ENCODE measurements at regions not wholly inside any gene's neighbourhood (a gene's known extent, or its start where the extent isn't known, plus 50 kb on each side); places are given as distances from the start of the nearest gene placed in this dataset.

DNA sequence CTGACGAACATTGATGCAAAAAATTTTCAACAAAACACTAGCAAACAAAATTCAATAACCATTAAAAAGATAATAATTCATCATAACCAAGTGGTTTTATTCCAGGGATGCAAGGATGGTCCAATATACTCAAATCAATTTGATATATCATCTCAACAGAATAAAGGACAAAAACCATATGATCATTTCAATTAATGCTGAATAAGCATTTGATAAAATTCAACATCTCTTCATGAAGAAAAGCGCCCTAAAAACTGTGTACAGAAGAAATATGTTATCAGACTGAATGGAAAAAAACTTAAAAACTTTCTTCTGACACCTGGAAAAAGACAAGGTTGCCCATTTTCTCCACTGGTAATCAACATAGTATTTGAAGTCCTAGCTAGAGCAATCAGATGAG is 720.3 kb upstream of the RGMB start:
- no peak for DNase-seq (ENCODE audit: low spot score)
- in situ Hi-C loops (cut with HindIII; ENCODE audit: low sequenced_read_pairs), result no loop called here

DNA sequence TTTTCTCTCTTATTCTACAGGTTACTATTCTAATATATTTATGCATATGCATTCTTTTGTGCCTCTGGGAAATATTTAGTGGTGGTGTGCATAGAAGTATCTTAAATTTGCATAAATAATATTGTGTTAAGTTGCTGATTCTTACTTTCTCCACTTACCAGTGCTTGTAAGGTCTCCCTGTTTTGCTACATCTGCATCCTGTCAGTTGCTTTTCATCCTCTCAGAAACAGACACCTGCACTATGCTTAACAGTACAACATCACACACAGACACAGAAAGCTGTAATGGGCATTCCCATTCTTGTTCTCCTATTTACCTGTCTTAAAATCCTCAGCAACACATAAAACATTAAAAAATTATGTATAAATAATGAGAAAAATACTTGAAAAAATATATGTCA is 713.3 kb upstream of the RGMB start:
- in situ Hi-C loops (cut with HindIII; ENCODE audit: low sequenced_read_pairs), result no loop called here
- no peak for DNase-seq (ENCODE audit: low spot score)

DNA sequence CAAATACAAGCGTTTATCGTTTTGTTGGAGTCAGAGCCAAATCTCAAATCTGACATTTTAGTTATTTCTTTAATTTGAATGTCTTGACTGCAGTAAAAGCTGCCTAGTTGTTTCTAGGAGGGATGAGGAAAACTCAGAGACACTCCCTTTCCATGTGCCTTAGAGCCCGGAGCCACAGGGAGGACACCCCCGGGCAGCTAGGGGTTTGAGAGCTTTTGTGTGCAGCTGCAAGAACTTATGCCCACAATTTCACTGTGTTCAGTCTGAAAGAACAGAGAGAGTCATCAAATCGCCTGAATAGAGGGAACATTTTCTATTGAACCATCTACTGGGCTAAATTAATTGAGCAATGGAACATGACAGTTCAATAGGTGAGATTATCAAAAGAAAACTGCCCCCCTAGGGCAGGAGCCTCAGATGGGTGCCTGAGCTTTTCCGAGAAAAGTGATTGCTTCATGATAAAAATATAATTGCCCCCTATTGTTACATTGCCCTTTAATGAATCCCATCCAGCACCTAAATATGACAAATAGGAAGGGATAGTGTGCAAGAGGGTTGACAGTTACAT is 709.3 kb upstream of the RGMB start:
- no peak for DNase-seq (ENCODE audit: low spot score)
- in situ Hi-C loops (cut with HindIII; ENCODE audit: low sequenced_read_pairs), result no loop called here

DNA sequence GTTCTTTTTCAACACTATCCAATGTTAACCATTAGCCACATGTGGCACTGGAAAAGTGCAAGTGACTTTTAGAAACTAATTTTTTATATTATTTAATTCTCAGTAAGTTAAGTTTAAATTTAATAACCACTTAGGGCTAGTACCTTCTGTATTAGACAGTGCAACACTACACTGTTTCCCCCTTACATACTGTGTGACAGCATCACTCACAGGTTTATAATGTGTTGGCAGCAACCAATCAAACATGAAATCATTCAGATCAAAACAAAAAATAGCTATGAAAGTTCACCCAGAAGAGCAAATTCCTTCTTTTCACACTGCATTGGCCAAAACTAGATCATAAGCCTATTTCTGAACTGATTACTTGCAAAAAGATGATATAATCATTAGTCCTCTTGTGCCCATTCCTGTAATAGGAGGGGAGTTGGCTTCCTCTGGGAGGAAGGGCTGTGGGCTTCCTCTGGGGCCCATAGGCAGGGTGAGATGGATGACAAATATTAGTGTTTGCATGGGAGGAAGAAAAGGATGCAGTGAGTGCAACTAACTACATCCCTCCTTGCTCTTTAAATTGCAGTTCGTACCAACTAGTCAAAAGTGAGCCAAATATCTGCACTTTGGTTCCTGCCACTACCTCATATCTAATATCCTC is 708.1 kb upstream of the RGMB start:
- in situ Hi-C loops (cut with HindIII; ENCODE audit: low sequenced_read_pairs), result no loop called here
- DNase-seq (ENCODE audit: low spot score), result no peak

DNA sequence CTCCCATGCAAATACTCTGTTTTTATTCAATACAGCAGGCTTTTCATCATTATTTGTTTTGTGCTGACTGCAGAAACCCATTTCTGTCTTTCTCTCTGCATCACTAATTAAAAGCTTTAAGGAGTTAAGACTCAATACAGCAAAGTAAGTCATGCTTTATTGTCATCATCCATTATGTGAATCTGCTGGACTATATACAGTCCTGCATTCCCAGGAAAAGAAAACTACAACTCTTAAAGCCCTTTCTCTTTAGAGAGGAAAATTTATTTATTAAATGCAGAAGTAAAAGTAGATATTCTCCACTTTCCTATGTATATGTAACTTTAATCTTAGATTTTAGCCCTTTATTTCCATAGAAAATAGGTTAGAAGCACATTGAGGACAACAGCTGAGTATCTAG is 706.6 kb upstream of the RGMB start:
- DNase-seq (ENCODE audit: low spot score), result no peak
- in situ Hi-C loops (cut with HindIII; ENCODE audit: low sequenced_read_pairs), result no loop called here

DNA sequence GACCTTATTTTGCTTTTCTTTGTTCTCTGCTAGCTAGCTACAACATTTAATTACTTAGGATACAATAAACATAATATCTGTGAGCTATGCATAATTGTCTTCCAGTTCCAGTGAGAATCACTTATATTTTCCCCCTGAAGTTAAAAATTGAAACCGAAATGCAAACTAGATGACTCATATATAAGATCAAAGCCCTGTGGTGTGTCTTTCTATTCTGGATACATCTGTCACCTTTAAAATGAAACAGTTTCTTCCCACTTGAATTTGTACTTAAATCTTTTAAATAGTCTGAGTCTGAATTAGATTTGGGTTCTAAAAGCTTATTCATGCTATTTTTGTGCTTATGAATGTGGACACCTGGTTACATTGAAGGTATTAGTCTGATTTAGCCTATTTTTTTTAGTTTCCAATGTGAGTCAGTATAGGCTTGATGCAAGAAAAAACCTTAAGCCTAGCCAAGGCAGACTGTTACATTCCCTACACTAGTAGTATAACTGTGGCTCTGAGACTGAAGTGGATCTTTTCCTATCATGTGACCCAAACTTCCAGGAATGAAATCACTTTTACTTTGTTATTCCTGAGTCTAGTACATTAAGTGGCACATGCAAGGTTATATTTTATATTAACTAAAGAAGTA is 703.5 kb upstream of the RGMB start:
- in situ Hi-C loops (cut with HindIII; ENCODE audit: low sequenced_read_pairs), result no loop called here
- DNase-seq (ENCODE audit: low spot score), result no peak

DNA sequence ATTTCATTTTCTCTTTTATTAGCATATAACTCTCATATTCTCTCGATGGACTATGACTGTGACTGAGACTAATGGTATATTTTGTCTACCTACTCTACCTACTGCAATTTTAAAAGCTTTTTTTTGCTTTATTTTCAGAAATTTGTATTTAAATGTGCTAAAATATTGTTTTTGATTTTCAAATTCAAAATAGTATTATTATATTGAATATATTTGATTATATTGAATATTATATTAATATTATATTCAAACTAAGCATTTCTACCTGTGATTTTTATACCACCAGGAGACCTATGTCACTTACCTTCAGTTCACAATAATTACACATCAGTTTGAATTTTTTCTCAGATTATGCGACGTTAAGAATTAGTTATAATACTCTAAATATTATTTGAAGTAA is 700.5 kb upstream of the RGMB start:
- no peak for DNase-seq (ENCODE audit: low spot score)
- in situ Hi-C loops (cut with HindIII; ENCODE audit: low sequenced_read_pairs), result no loop called here

DNA sequence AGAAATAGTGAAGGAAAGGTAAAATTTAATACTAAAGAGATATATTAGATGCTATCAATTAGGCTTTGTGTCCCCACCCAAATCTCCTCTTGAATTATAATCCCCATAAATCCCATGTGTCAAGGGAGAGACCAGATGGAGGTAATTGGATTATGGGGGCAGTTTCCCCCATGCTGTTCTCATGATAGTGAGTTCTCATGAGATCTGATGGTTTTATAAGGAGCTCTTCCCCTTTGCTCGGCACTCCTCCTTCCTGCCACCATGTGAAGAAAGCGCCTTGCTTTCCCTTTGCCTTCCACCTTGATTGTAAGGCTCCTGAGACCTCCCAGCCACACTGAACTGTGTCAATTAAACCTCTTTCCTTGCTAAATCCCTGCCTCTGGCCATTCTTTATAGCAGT is 697.0 kb upstream of the RGMB start:
- in situ Hi-C loops (cut with HindIII; ENCODE audit: low sequenced_read_pairs), result no loop called here
- no peak for DNase-seq (ENCODE audit: low spot score)

DNA sequence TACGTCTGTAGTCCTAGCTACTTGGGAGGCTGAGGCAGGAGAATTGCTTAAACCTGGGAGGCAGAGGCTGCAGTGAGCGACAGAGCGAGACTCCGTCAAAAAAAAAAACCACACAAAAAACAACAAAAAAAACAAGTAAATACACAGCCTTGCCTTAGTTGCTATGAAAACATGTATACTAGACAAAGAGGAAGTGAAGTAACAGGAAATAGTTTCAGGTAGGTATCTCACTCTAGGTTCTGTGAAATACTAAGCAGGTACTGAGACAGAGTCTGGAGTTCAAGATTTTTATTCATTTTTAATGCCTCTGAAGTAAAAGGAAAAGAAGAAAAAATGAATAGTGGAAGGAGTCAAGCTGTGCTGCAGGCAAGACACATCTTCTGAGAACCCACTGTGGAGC is 687.9 kb upstream of the RGMB start:
- in situ Hi-C loops (cut with HindIII; ENCODE audit: low sequenced_read_pairs), result no loop called here
- DNase-seq (ENCODE audit: low spot score), result no peak

DNA sequence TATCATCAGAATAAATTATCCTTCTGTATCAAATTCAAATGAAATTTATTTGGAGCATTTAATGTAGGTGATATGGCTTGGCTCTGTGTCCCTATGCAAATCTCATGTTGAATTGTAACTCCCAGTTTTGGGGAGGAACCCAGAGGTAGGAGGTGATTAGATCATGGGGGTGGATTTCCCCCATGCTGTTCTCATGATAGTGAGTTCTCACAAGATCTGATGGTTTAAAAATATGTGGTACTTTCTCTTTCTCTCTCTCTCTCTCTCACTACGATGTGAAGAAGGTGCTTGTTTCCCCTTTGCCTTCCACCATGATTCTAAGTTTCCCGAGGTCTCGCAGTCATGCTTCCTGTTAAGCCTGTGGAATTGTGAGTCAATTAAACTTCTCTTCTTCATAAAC is 678.4 kb upstream of the RGMB start:
- no peak for DNase-seq (ENCODE audit: low spot score)
- in situ Hi-C loops (cut with HindIII; ENCODE audit: low sequenced_read_pairs), result no loop called here

DNA sequence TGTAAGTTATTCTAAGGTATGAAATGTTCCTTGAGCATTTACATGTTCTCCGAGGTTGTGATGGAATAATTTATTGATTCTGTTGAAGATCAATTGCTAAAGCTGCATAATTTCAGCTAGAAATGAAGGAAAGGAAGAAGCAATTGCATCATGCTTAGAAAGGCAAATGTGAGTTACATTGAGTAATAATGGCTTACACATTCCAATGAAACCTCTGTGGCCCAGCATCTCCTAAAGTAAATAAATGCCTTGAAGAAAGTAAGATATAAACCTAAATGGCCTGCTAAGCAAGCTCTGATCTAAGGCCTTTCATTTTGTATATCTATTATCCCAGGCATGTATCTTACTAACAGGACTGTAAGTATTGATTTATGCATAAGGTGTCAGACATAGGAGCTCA is 677.3 kb upstream of the RGMB start:
- in situ Hi-C loops (cut with HindIII; ENCODE audit: low sequenced_read_pairs), result no loop called here
- no peak for DNase-seq (ENCODE audit: low spot score)

DNA sequence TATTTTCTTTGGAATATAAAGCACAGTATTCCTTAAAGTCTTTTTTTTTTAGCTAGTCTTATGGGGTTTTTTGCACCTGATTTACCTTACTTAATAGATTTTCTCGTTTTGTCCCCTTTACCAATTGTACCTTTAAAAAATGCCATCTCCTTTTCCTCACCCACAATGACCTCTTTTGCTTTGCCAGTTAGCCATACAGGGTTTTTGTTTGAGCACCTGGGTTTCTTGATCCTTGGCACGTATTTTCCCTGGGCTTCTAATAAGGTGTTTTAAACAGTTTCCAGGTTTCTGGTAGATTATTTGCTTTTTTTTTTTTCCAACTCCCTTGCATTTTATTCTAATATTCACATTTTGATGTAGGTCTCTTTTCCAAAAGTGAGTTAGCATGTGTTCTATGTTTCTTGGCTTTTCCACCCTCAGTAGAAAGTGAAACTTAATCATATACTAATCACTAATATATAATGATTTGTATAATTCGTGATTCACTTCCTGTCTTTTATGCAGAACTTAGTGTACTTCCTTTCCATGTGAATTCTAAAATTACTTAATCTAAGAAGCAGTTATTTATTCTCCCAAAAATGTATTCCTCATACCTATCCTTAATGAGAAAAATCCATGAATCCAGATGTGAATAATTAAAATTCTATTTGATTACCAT is 673.9 kb upstream of the RGMB start:
- in situ Hi-C loops (cut with HindIII; ENCODE audit: low sequenced_read_pairs), result no loop called here
- no peak for DNase-seq (ENCODE audit: low spot score)

DNA sequence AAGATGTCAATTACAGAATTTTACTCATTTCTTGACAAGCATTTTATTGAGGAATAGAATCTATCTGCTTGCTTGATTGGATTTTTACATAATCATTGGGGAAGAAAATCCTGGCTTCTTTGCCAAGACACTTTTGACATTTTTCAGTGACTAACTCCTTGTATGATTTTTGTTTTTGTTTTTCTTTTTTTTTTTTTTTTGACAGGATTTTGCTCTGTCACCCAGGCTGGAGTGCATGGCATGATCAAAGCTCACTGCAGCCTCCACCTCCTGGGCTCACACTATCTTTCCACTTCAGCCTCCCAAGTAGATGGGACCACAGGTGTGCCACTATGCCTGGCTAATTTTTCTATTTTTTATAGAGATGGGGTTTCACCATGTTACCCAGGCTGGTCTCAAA is 672.3 kb upstream of the RGMB start:
- no peak for DNase-seq (ENCODE audit: low spot score)
- in situ Hi-C loops (cut with HindIII; ENCODE audit: low sequenced_read_pairs), result no loop called here

DNA sequence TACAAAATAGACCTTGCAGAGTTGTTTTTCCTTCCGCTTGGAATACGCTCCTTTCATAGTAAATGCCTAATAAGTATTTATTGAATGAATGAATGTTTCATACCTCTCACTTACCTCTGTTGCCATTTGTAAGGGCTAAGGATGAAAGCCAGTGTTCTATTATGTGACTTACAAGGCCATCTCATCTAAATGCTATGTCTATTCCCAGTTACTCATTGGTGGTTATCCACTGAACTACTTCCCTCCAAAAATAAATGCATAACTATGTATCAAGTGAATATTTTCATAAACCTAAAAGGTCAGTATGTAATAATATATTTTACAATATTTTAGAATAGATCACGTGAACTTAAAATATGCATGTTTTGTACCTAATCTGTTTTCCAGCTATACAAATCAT is 670.5 kb upstream of the RGMB start:
- in situ Hi-C loops (cut with HindIII; ENCODE audit: low sequenced_read_pairs), result no loop called here
- no peak for DNase-seq (ENCODE audit: low spot score)

DNA sequence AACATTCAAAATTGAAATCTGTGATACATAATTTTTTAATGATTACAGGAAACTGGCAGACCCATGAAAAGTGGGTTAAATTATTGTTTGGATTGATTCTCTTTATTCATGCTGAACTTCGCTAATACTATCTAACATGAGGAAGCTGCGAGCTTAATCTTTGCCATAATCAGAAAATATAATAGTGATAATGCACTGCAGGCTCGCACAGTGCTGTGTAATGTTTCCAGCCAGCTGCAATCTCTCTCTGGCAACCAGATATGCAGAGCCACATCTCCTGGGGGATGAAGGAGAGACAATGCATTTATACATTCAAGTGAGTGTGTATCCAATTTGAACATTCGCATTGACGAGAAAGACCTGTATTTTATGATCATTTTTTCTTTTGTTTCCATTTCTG is 669.7 kb upstream of the RGMB start:
- DNase-seq (ENCODE audit: low spot score), result no peak
- in situ Hi-C loops (cut with HindIII; ENCODE audit: low sequenced_read_pairs), result no loop called here

DNA sequence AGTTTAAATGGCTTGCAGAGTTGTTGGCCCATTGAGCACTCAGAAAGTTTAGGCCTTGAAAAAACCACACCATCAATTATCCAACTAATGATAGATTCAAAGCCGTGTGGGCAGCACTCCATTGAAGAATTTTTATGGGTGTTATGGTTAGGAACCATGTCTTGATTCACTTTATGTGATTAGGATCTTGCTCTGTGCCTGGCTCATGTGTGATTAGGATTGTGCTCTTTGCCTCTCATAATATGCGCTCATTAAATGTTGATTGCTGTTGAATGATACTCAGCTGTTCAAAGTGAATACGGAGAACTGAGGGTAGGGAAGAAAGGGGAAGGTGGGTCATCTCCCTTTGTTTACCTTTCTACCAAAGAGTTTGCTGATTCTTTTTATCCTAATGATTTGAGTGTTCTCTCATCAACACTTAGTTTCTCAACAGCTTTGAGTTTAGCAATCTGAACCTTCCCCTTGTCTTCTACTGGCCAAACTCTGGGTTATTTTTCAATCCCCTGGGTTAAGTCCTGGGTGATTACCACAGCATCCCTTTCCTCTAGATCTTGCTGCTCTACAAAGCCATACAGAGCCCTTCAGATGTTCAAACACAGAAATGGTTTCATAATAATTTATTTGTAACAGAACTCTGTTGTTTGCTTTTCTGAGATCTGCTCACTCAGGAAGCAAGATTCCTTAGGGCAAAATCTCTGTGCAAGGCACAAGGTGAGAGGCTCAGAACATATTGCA is 668.8 kb upstream of the RGMB start:
- DNase-seq (ENCODE audit: low spot score), result no peak
- in situ Hi-C loops (cut with HindIII; ENCODE audit: low sequenced_read_pairs), result no loop called here

DNA sequence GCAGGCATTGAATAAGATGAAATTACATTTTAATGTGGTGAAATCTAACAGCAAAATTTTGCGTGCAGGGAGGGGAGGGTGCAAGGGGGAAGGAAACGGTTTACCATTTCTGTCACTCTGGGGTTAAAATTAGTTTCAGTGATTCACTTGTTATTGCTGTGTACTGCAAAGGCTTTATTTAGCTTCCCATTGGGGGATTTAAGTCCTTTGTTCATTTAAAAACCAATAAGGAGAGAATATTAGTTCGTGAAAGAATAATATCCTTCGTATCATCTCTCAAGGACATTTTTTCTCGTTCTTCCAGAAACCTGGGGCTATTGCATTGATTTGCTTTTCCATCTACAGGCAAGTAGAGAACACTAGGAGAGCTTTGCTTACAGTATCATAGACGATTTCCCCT is 667.8 kb upstream of the RGMB start:
- no peak for DNase-seq (ENCODE audit: low spot score)
- in situ Hi-C loops (cut with HindIII; ENCODE audit: low sequenced_read_pairs), result no loop called here

DNA sequence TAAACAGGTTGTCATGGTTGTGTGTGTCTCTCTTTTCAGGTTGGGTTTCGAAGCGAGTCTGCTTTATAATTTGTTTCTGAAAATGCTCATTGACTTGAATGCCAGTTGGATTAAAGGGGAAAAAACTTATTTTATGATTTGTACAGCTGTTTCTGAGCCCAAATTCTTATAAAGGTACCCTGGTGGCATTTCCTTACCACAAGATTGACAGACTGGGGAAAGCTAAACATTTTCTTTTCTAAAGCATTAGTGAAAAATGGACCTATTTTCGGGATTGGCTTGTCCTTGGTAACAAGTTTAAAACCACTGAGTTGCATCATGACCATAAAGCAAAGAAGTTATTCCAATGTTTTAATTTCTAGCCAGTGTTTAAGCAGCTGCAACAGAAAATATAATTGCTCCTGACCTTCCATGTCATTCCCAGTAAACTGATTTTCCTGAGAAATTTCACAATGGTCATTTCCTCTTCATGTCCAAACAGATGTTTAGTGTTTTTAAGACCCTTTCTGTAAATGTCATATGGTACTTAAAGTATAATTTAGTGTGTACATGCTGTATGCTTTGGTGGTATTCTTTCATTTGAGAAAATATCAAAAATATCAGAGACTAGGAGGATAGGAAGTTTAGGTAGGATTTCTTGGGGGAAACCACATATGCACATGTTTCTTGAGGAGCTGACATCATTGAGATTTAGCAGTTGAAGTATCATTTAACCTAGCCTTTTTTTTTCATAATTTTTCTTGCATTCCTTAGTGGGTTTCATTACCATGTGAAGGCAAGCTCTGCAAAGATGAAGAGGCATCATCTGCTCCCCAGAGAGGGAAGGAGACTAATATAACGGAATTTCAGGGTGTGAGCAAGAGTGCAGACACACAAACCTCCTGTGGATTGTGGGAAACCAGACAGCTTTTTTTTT is 667.1 kb upstream of the RGMB start:
- DNase-seq (ENCODE audit: low spot score), result no peak
- in situ Hi-C loops (cut with HindIII; ENCODE audit: low sequenced_read_pairs), result no loop called here

DNA sequence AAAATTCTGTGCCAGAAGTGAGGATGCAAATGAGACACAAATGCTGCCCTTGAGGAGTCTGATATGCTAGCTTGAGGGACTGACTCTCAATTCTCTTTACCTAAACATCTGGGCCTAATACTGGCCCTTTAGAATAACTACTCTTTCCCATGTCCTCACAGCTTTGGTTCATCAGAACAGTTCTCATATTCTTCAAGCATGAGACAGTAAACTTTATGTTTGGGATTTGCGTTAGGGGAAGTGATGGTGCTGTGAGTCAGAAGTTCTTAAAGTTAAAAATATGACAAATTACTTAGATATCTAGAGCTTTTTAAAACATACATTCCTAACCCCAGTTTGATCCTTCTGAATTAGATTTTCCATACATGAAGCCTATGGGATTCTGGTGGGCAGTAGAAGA is 665.0 kb upstream of the RGMB start:
- in situ Hi-C loops (cut with HindIII; ENCODE audit: low sequenced_read_pairs), result no loop called here
- no peak for DNase-seq (ENCODE audit: low spot score)
